ENCODE measurements at regions not wholly inside any gene's neighbourhood (a gene's known extent, or its start where the extent isn't known, plus 50 kb on each side); places are given as distances from the start of the nearest gene placed in this dataset.

- TF ChIP-seq SUZ12 (IDR thresholded peaks at IDR 0.05; ENCODE audit: extremely low read depth, insufficient read depth, insufficient read length), result no peak
- TF ChIP-seq ZNF274 (IDR thresholded peaks at IDR 0.05; ENCODE audit: low read depth, low read length), result no peak
These were observed 58.3 kb upstream of the ARL4C start for GRCh38 chr2:234555161-234555560.

Data from NT2/D1 (cell line).